IPS-15b (cell line): ENCODE measurements at regions not wholly inside any gene's neighbourhood (a gene's known extent, or its start where the extent isn't known, plus 50 kb on each side); places are given as distances from the start of the nearest gene placed in this dataset.

ENCODE experiments used
- H3K27me3 ChIP-seq: one replicate; pipeline ENCODE4 v1.6.1; 2013; ENCODE audit warnings: low read length; ENCODE audit not compliant: control insufficient read depth, insufficient read depth
- H3K36me3 ChIP-seq: one replicate; pipeline ENCODE4 v1.6.1; 2013; ENCODE audit warnings: low read length; ENCODE audit not compliant: control insufficient read depth, insufficient read depth
- H3K4me1 ChIP-seq: one replicate; pipeline ENCODE4 v1.6.1; 2013; ENCODE audit warnings: mild to moderate bottlenecking, low read length; ENCODE audit not compliant: control insufficient read depth, insufficient read depth
- H3K4me3 ChIP-seq: one replicate; pipeline ENCODE4 v1.5.1; 2013; ENCODE audit warnings: low read depth, low read length
- H3K9ac ChIP-seq: one replicate; pipeline ENCODE4 v1.6.1; 2013; ENCODE audit warnings: low read depth, mild to moderate bottlenecking, low read length
- H3K9me3 ChIP-seq: one replicate; pipeline ENCODE4 v1.6.1; 2013; ENCODE audit warnings: mild to moderate bottlenecking, low read length; ENCODE audit not compliant: control insufficient read depth, insufficient read depth

DNA sequence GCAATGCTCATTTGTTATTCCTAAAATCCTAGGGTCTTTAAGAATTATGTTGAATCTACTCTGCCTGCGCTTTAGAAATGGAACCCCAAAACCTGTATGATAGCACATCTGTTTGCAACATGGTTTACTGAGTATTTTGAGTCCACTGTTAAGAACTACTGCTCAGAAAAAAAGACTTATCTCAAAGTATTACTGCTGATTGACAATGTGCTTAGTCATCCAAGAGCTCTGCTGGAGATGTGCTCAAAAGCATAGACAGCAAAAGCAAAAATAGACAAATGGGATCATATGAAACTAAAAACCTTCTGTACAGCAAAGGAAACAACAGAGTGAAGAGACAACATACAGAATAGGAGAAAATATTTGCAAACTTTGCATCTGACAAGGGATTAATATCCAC, 107.0 kb downstream of the CTH start:
- H3K4me3 ChIP-seq = no peak overlapping the region
- H3K9me3 ChIP-seq = no peaks in the 10 kb centered on the region
- no peak overlapping the region for H3K9ac ChIP-seq
- H3K4me1 ChIP-seq = no peaks in the 10 kb centered on the region
- H3K36me3 ChIP-seq = no peaks in the 10 kb centered on the region
- no peaks in the 10 kb centered on the region for H3K27me3 ChIP-seq

DNA sequence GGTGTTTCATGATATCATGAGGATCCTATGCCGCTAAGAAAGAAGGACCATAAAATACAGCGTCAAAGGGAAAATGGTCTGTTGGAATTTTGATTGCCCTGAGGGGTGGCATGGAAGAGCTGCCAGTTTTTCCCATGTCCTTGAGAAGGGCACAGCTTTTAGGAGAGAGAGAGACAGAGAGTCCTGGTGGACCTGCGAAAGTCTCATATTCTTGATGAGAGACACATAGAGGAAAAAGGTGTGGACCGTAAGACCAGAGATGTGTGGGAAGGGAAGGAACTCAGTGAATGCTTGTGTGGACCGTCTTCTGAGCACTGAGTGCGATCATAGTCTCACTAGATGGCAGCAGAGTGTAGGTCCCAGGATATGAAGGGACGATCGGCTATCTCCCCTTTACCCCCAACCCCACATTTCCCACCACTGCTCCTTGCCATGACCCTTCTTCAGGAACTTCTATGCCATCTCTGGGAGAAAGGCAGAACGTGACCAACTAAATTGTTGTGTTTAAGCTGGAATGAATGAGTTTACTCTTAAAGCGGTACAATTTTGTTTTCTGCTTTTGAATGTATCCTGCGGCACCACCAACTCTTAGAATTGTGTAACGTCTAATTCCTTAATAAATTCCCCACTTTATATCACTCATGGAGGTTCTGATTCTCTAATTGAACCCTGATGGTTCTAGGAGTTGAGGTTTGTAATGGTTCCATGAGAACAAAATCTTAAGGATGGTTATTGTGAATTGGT, 117.7 kb downstream of the CTH start:
- Histone ChIP-seq H3K4me3 (no peak overlapping the region), H3K4me1 (no peaks in the 10 kb centered on the region), H3K9me3 (no peaks in the 10 kb centered on the region), H3K9ac (no peak overlapping the region), H3K36me3 (no peaks in the 10 kb centered on the region), H3K27me3 (no peaks in the 10 kb centered on the region)

DNA sequence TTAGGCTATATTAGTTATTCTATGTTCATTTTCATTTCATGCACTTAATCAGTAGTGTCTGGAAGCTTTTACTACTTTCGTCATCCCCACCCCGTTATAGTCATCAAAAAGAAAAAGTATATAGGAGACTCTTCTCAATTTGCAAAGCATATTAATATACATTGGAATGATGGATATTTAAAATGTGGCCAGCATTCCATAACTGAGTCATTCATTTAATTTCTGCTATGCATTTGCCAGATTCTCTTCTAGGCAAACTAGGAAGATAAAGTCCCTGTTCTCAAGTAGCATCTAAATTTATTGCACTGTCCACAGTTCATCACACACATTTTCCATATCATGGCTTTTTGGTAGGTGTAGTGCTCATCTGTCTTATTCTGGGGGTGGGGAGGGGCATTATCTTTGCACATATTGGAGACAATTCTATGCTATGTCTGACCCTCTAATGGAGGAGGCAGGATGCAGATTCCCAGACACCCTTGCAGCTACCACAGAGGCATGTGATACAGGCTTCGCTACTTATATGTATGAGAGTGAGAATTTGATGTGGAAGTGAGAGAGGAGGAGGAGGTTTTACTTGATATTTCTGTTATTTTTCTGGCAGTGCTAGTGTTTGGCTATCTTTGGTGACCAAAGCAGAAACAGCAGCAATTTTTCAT, 125.8 kb downstream of the CTH start:
- Histone ChIP-seq H3K4me3 (no peak overlapping the region), H3K9ac (no peak overlapping the region), H3K4me1 (no peaks in the 10 kb centered on the region), H3K27me3 (no peaks in the 10 kb centered on the region), H3K9me3 (no peaks in the 10 kb centered on the region), H3K36me3 (no peaks in the 10 kb centered on the region)

DNA sequence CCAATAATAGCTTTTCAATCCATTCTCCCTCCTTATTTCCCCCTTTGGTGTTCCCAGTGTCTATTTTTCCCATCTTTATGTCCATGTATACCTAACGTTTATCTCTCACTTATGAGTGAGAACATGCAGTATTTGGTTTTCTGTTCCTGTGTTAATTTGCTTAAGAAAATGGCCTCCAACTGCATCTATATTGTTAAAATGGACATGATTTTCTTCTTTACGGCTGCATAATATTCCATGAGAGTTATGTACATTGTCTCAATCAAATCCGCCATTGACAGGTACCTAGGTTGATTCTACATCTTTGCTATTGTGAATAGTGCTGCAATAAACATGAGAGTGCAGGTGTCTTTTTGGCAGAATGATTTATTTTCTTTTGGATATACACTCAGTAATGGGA, 126.7 kb downstream of the CTH start:
- Histone ChIP-seq H3K9ac (no peak overlapping the region), H3K36me3 (no peaks in the 10 kb centered on the region), H3K4me3 (no peak overlapping the region), H3K4me1 (no peaks in the 10 kb centered on the region), H3K27me3 (no peaks in the 10 kb centered on the region), H3K9me3 (no peaks in the 10 kb centered on the region)

DNA sequence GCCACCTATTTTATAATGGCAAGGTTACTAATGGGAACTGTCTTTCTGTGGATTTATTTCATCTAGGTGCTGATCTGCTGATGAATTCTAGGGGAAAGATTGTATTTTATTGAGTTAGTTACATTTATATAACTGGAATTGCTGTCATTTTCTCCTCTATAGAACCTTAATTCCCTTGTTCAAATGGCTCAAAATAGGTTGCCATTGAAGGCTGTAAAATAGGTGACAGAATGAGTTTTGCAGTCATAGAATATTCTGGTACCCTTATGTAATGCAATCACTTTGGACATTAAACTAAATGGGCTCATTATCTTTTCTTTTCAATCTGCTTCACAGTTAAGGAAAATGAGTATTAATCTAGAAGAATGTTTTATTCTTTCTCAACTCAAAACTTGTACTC, 131.0 kb downstream of the CTH start:
- Histone ChIP-seq H3K4me1 (peaks cover 7% of the 10 kb centered on the region), H3K27me3 (no peaks in the 10 kb centered on the region), H3K4me3 (no peak overlapping the region), H3K36me3 (no peaks in the 10 kb centered on the region), H3K9ac (no peak overlapping the region), H3K9me3 (no peaks in the 10 kb centered on the region)

DNA sequence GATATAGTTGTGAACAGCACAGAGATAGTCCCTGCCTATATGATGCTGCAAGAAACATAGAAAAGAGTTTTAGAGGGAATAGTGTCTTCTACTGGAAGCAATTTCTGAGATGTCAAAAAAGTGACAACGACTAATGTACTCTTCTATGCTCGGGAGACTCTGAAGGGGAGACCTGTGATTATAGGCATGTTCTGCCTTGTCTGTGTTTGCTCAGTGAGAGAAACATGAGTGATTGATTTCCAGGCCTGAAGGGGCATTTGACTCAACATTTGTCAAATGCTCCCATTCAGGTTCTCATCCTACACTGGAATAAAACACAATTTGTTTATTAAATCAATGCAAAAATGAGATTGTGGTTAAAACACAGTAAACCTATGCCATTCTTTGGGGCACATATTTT, 131.8 kb downstream of the CTH start:
- Histone ChIP-seq H3K36me3 (no peaks in the 10 kb centered on the region), H3K4me1 (peaks cover 8% of the 10 kb centered on the region), H3K9me3 (no peaks in the 10 kb centered on the region), H3K9ac (no peak overlapping the region), H3K4me3 (no peak overlapping the region), H3K27me3 (no peaks in the 10 kb centered on the region)

DNA sequence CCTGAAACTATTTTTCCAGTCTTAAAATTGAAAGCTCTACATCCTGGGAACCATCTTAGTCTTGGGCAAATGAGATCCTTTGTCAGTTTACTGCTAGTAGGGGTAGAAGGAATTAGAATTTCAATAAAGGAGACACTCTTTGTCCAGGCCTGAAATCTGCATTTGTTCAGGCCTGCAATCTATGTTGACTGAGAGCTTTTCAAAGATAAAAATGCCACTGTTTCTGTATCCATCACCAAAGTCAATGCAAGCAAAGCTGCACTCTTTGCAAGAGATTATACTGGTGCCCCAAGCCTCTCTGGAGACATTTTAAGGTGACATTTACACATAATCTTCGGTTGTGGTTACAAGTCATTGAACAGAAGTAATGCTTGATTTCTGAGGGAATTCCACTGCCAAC, 135.7 kb downstream of the CTH start:
- H3K4me3 ChIP-seq = no peak overlapping the region
- H3K27me3 ChIP-seq = no peaks in the 10 kb centered on the region
- H3K9ac ChIP-seq = no peak overlapping the region
- H3K9me3 ChIP-seq = no peaks in the 10 kb centered on the region
- H3K36me3 ChIP-seq = no peaks in the 10 kb centered on the region
- H3K4me1 ChIP-seq = peaks cover 8% of the 10 kb centered on the region

DNA sequence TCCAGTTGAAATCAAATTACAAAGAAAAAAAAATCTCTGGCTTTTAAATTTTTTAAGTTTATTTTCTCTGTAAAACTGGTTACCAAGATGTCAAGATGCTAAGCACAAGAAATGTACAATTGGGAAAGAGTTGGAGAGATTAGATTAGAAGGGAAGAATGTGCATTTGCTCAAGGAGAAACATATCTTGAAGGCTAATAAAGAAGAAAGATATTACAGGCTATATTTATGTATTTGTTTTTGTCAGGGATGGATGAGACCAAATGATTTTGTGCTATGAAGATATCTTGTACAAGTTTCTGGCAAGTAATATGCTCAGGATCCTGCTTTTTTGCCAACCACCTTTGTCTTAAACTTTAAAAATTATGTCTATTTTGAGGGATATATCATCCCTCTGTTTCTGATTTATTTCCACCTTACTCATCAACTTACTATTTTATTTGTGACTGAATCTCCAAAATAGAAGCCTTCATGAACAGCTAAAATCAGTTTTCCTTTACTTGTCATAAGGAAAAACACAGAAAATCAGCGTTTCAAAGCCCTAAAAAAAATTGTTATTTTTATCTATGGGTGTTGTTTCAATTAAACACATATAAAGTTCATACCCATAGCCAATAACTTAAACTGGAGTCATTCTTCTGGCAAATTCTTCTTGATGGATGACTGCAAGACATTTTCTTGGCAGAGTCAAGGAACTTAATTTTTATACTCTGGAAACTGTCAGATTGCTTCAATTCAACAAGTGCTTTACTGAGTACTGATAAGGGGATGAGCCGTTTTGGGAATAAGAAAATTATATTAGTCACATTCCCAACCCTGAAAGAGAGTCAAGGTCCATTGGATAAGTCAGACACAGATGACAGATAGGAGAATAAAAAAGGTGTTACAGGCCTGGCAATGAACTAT, 141.8 kb downstream of the CTH start:
- H3K9ac ChIP-seq = no peak overlapping the region
- no peak overlapping the region for H3K4me3 ChIP-seq
- no peaks in the 10 kb centered on the region for H3K9me3 ChIP-seq
- no peaks in the 10 kb centered on the region for H3K4me1 ChIP-seq
- H3K27me3 ChIP-seq = no peaks in the 10 kb centered on the region
- no peaks in the 10 kb centered on the region for H3K36me3 ChIP-seq

DNA sequence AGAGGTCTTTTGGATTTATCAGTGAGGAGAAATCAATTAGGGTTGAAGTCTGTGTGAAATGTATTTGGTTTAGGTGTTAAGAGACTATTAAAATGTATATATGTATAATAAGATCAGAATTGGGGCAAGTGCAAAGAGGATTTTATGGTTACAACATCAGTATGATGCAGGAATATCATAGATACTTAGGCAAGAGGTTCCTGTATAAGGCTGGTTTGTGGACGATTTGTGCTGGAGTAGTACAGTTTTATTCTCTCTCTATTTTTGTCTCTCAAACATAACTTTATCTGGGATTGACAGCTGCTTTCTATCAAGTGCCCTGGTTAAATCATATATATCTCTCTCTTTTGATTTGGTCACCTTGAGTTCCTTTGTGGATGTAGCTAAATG, 142.5 kb downstream of the CTH start:
- no peaks in the 10 kb centered on the region for H3K4me1 ChIP-seq
- no peak overlapping the region for H3K9ac ChIP-seq
- H3K9me3 ChIP-seq = no peaks in the 10 kb centered on the region
- H3K27me3 ChIP-seq = no peaks in the 10 kb centered on the region
- no peaks in the 10 kb centered on the region for H3K36me3 ChIP-seq
- no peak overlapping the region for H3K4me3 ChIP-seq

DNA sequence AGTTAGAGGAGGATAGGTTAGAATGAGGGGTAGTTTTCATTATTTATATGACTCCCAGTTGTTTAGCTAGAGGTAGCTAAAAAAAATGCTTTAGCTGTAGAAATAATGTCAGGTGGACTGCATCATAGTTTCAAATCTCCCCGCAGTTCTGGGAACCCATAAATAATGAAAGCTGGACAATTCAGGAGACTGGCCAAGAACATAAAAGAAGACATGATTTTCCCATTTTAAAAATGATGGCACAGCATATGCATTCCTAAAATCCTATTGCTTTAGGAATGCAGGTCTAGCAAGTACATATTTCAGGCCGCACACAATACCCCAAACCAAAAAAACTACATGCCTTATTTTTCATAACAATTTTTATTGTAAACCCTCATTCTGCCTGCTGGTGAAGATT, 143.3 kb downstream of the CTH start:
- no peaks in the 10 kb centered on the region for H3K4me1 ChIP-seq
- no peaks in the 10 kb centered on the region for H3K27me3 ChIP-seq
- no peak overlapping the region for H3K4me3 ChIP-seq
- no peak overlapping the region for H3K9ac ChIP-seq
- H3K36me3 ChIP-seq = no peaks in the 10 kb centered on the region
- no peaks in the 10 kb centered on the region for H3K9me3 ChIP-seq

DNA sequence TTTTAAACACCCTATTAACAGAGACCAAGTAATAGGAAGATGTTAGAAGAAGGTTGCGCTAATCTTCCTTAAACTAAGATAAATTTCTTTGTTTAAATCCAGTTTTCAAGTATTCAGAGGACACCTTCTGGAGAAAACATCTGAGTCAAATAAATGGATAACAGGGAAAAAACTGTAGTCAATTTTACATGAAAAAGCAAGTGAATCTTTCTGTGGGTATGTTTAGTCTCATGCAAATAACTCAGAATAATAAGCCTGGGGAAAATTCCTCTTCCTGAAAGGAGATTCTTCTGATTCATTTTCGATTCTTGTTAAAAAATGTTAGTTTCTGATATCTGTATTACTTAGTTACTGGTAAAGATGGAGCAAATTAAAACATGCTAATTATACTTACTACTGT, 145.5 kb downstream of the CTH start:
- H3K36me3 ChIP-seq = no peaks in the 10 kb centered on the region
- H3K9ac ChIP-seq = no peak overlapping the region
- H3K27me3 ChIP-seq = no peaks in the 10 kb centered on the region
- H3K9me3 ChIP-seq = no peaks in the 10 kb centered on the region
- H3K4me3 ChIP-seq = no peak overlapping the region
- no peaks in the 10 kb centered on the region for H3K4me1 ChIP-seq

DNA sequence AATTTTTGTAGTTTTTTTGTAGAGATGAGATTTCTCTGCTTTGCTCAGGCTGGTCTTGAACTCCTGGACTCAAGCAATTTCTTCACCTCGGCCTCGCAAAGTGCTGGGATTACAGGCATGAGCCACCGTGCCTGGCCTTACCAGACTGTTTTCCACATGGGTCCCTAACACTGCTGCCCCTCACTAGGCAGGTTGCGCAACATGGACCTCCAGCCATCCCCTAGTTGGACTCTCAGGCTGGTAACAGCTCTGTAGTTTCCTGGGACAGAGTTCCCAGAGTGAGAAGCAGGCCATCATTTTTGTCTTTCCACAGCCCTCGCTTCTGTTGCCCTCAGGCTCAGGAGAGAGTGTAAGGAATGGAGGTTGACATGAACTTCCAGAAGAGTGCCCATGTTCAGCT, 156.1 kb downstream of the CTH start:
- Histone ChIP-seq H3K36me3 (no peaks in the 10 kb centered on the region), H3K4me1 (no peaks in the 10 kb centered on the region)

More for the DNA sequence above, 156.1 kb downstream of the CTH start:
- no peaks in the 10 kb centered on the region for H3K9me3 ChIP-seq
- no peaks in the 10 kb centered on the region for H3K27me3 ChIP-seq
- no peak overlapping the region for H3K4me3 ChIP-seq
- H3K9ac ChIP-seq = no peak overlapping the region
